B cell (primary cell): ENCODE measurements at regions not wholly inside any gene's neighbourhood (a gene's known extent, or its start where the extent isn't known, plus 50 kb on each side); places are given as distances from the start of the nearest gene placed in this dataset.

Experiments used
- ATAC-seq: fragments of 200-7000 bp; cut with Tn5 transposase; one replicate; pipeline ENCODE4 v1.10.0; 2021; ENCODE audit warnings: low read depth, mild to moderate bottlenecking, moderate number of reproducible peaks, moderate library complexity
- CTCF ChIA-PET: fragments of 350-600 bp; sonication (Branson Sonifier 250); formaldehyde crosslinking; loops from one replicate; lab custom pipeline; 2021; ENCODE audit warnings: antibody characterized with exemption, inconsistent platforms; lab: Charles Lee
- POLR2A ChIA-PET: fragments of 350-600 bp; sonication (Branson Sonifier 250); formaldehyde crosslinking; loops from one replicate; lab custom pipeline; 2021; ENCODE audit warnings: antibody characterized with exemption; lab: Charles Lee
- DNase-seq: peaks from one replicate; pipeline ENCODE4 v3.0.0; 2013
- H2AFZ ChIP-seq: 2 replicates; pipeline ENCODE4 v1.6.1; 2012; ENCODE audit warnings: mild to moderate bottlenecking, low read depth, low read length; ENCODE audit not compliant: insufficient read depth, poor library complexity, severe bottlenecking
- H3K27ac ChIP-seq, 2 donors: 1 replicate in 1 of 2; 2 replicates in 1 of 2; pipeline ENCODE4 v1.5.1; 2012 to 2013; ENCODE audit warnings: low read length in 2 of 2, mild to moderate bottlenecking in 2 of 2, moderate library complexity in 1 of 2
- H3K27me3 ChIP-seq, 4 experiments: fragments of 200-600 bp in 1 of 4; sonication (generic) in 1 of 4; replicated peaks in 1 of 4; 1 replicate in 2 of 4; 2 replicates in 2 of 4; pipeline versions ENCODE4 v1.6.1 to v1.7.0; 2013 to 2016; ENCODE audit warnings: low read length in 3 of 4, mild to moderate bottlenecking in 2 of 4, mixed read lengths in 1 of 4, moderate library complexity in 1 of 4; ENCODE audit not compliant: insufficient read depth in 4 of 4, control insufficient read depth in 3 of 4; ENCODE audit errors: control extremely low read depth in 1 of 4
- H3K36me3 ChIP-seq, 2 experiments: replicated peaks in 1 of 2; 1 replicate in 1 of 2; 2 replicates in 1 of 2; pipeline versions ENCODE4 v1.6.1 to v1.7.1; 2013; ENCODE audit warnings: low read length in 1 of 2; ENCODE audit not compliant: insufficient read depth in 2 of 2, control insufficient read depth in 1 of 2; ENCODE audit errors: control extremely low read depth in 1 of 2, extremely low read depth in 1 of 2
- H3K4me1 ChIP-seq, 2 donors: fragments of 200-600 bp in 1 of 2; sonication (generic) in 1 of 2; 1 replicate in 1 of 2; 2 replicates in 1 of 2; pipeline versions ENCODE4 v1.5.1 to v1.6.1; 2013 to 2017; ENCODE audit warnings: low read length in 2 of 2; ENCODE audit not compliant: control insufficient read depth in 2 of 2, insufficient read depth in 2 of 2
- H3K4me2 ChIP-seq: replicated peaks from 2 replicates; pipeline ENCODE3; 2012; ENCODE audit warnings: mild to moderate bottlenecking, low read depth, low read length; ENCODE audit not compliant: poor library complexity, severe bottlenecking
- H3K4me3 ChIP-seq, 5 experiments: fragments of 200-600 bp in 1 of 5; sonication (generic) in 1 of 5; 1 replicate in 3 of 5; 2 replicates in 2 of 5; pipeline versions ENCODE4 v1.5.1 to v1.7.0; 2011 to 2016; ENCODE audit warnings: low read length in 4 of 5, mild to moderate bottlenecking in 4 of 5, low read depth in 2 of 5, control low read depth in 1 of 5, moderate library complexity in 1 of 5; ENCODE audit not compliant: insufficient read depth in 1 of 5; ENCODE audit errors: control extremely low read depth in 1 of 5, extremely low read depth in 1 of 5
- H3K79me2 ChIP-seq: fragments of 200-600 bp; sonication (generic); one replicate; pipeline ENCODE4 v1.6.0; 2016; ENCODE audit warnings: low read length; ENCODE audit not compliant: control insufficient read depth, insufficient read depth
- H3K9ac ChIP-seq: fragments of 200-600 bp; sonication (generic); 2 replicates; pipeline ENCODE4 v1.6.1; 2017; ENCODE audit warnings: mild to moderate bottlenecking, low read length, moderate library complexity
- H3K9me3 ChIP-seq, 3 donors: one replicate each; pipeline versions ENCODE4 v1.6.1 to v1.7.1; 2013; ENCODE audit warnings: low read length in 2 of 3; ENCODE audit not compliant: control insufficient read depth in 2 of 3, insufficient read depth in 1 of 3; ENCODE audit errors: control extremely low read depth in 1 of 3
- H4K20me1 ChIP-seq: 2 replicates; pipeline ENCODE4 v1.6.0; 2012; ENCODE audit warnings: mild to moderate bottlenecking, low read length; ENCODE audit not compliant: insufficient read depth, control insufficient read depth, poor library complexity, severe bottlenecking
- H3K27ac Mint-ChIP-seq: one replicate; pipeline ENCODE4 v1.8.0; 2021; ENCODE audit warnings: mixed read lengths
- H3K27me3 Mint-ChIP-seq: one replicate; pipeline ENCODE4 v1.8.0; 2021; ENCODE audit warnings: mixed read lengths
- H3K4me1 Mint-ChIP-seq: one replicate; pipeline ENCODE4 v1.8.0; 2021; ENCODE audit warnings: mixed read lengths
- H3K4me3 Mint-ChIP-seq: one replicate; pipeline ENCODE4 v1.8.0; 2021; ENCODE audit warnings: mixed read lengths
- H3K9me3 Mint-ChIP-seq: one replicate; pipeline ENCODE4 v1.8.0; 2022; ENCODE audit warnings: mixed read lengths; ENCODE audit not compliant: insufficient read depth
- EZH2 ChIP-seq: IDR thresholded peaks from 2 replicates; pipeline ENCODE4 v1.6.1; 2012; ENCODE audit warnings: borderline replicate concordance, low read depth, mild to moderate bottlenecking, moderate library complexity, low read length; ENCODE audit not compliant: insufficient read depth, poor library complexity, severe bottlenecking
- WGBS: methylation state at CpG from one replicate; pipeline ENCODE4 v1.1.5; 2013; ENCODE audit warnings: missing lambda C conversion rate; ENCODE audit not compliant: insufficient coverage; 5-methylcytosine and 5-hydroxymethylcytosine counted together
- intact Hi-C: fragments of 100-400 bp; cut with micrococcal nuclease; formaldehyde crosslinking; loops from one replicate; pipeline ENCODE4 v1.10.0; 2022
- TF ChIP-seq, protein P1 (sequence below): fragments of 200-600 bp; IDR thresholded peaks from one replicate; pipeline ENCODE4 v1.8.0; 2022; ENCODE audit warnings: antibody characterized with exemption, mild to moderate bottlenecking

DNA sequence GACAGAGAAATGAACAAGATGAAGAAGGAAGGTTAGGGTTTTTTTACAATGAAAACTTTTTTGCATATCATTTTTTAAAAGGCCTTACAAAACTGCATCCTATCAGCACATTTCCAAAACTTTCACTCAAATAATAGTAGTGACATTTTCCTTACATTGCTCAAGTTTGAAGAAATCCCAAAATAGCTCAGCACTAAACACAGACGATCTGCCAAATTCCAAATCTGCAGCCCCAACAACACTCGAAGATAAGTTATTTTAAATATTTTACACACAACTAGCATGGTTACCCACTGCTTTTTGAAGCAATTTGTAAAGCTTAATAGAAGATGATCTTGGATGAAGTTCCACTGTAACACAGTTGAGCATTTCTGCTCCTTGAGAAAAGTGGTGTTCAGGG, 535.6 kb upstream of the ALCAM start:
- no CpG with 5 or more reads among the region's 2 CpGs for WGBS
- Mint-ChIP-seq H3K9me3 (no peaks in the 10 kb centered on the region), H3K4me1 (no peaks in the 10 kb centered on the region), H3K27me3 (no peaks in the 10 kb centered on the region), H3K4me3 (no peak overlapping the region), H3K27ac (no peak overlapping the region)
- Histone ChIP-seq H3K9ac (no peak overlapping the region), H3K4me2 (no peak overlapping the region), H3K4me3 (no peak overlapping the region), H2AFZ (no peak overlapping the region), H3K27ac (no peak overlapping the region), H3K4me1 (no peaks in the 10 kb centered on the region), H4K20me1 (no peaks in the 10 kb centered on the region), H3K36me3 (no peaks in the 10 kb centered on the region), H3K9me3 (no peaks in the 10 kb centered on the region), H3K79me2 (no peaks in the 10 kb centered on the region), H3K27me3 (no peaks in the 10 kb centered on the region)
- no peak for TF ChIP-seq EZH2
- TF ChIP-seq, protein P1, sequence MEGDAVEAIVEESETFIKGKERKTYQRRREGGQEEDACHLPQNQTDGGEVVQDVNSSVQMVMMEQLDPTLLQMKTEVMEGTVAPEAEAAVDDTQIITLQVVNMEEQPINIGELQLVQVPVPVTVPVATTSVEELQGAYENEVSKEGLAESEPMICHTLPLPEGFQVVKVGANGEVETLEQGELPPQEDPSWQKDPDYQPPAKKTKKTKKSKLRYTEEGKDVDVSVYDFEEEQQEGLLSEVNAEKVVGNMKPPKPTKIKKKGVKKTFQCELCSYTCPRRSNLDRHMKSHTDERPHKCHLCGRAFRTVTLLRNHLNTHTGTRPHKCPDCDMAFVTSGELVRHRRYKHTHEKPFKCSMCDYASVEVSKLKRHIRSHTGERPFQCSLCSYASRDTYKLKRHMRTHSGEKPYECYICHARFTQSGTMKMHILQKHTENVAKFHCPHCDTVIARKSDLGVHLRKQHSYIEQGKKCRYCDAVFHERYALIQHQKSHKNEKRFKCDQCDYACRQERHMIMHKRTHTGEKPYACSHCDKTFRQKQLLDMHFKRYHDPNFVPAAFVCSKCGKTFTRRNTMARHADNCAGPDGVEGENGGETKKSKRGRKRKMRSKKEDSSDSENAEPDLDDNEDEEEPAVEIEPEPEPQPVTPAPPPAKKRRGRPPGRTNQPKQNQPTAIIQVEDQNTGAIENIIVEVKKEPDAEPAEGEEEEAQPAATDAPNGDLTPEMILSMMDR = no peak
- POLR2A ChIA-PET = no interaction called here
- no peak for ATAC-seq
- intact Hi-C loops = no loop called here
- CTCF ChIA-PET = no interaction called here
- no peak for DNase-seq

DNA sequence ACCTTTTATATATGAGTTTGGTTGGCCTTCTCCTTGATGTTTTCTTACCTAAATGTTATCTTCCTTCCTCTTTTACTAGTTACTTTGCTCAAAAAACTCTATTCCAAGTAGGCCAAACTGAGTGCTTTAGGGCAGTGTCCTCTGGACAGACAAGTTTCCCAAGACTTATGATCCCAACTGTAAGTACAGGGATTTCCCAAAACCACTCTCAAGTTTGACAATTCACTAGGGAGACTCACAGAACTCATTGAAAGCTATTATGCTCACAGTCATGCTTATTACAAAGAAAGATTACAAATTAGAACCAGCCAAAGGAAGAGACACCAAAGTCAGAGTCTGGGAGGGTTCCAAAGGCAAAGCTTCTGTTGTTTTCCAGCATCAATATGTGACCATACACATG, 534.2 kb upstream of the ALCAM start:
- POLR2A ChIA-PET = no interaction called here
- no peaks in the 10 kb centered on the region for H3K4me1 ChIP-seq
- H3K27me3 ChIP-seq = no peaks in the 10 kb centered on the region
- H3K4me2 ChIP-seq = no peak overlapping the region
- DNase-seq (no peak), ATAC-seq (no peak)
- no peaks in the 10 kb centered on the region for H3K9me3 ChIP-seq
- Mint-ChIP-seq H3K27me3 (no peaks in the 10 kb centered on the region), H3K4me1 (no peaks in the 10 kb centered on the region), H3K27ac (no peak overlapping the region), H3K4me3 (no peak overlapping the region), H3K9me3 (no peaks in the 10 kb centered on the region)
- no peak for TF ChIP-seq EZH2
- TF ChIP-seq, protein P1 = no peak
- H3K4me3 ChIP-seq = no peak overlapping the region
- H2AFZ ChIP-seq = no peak overlapping the region
- no peaks in the 10 kb centered on the region for H4K20me1 ChIP-seq
- CTCF ChIA-PET = no interaction called here
- H3K79me2 ChIP-seq = no peaks in the 10 kb centered on the region
- H3K9ac ChIP-seq = no peak overlapping the region
- no peaks in the 10 kb centered on the region for H3K36me3 ChIP-seq
- no peak overlapping the region for H3K27ac ChIP-seq
- intact Hi-C loops = no loop called here
